Upper lobe of left lung (tissue), 4 donors: ENCODE measurements at regions not wholly inside any gene's neighbourhood (a gene's known extent, or its start where the extent isn't known, plus 50 kb on each side); places are given as distances from the start of the nearest gene placed in this dataset.

Experiments
- CTCF ChIP-seq, 6 experiments: fragments of 450-650 bp in 4 of 6; fragments of 200-600 bp in 2 of 6; sonication (generic) in 2 of 6; IDR thresholded peaks; one replicate each; pipeline ENCODE4 v1.5.1; 2016 to 2019; ENCODE audit warnings: antibody characterized with exemption in 6 of 6
- EP300 ChIP-seq, 4 donors: sonication (generic); formaldehyde crosslinking; IDR thresholded peaks; one replicate each; pipeline ENCODE4 v1.5.1; 2017; ENCODE audit warnings: antibody characterized with exemption in 4 of 4, control low read depth in 2 of 4
- POLR2A ChIP-seq, 4 donors: fragments of 450-650 bp; IDR thresholded peaks; one replicate each; pipeline ENCODE4 v1.5.1; 2016 to 2017; ENCODE audit warnings: antibody characterized with exemption in 4 of 4, mild to moderate bottlenecking in 2 of 4
- POLR2AphosphoS5 ChIP-seq, 2 donors: sonication (generic); formaldehyde crosslinking; IDR thresholded peaks; one replicate each; pipeline ENCODE4 v1.5.1; 2017; ENCODE audit warnings: antibody characterized with exemption in 2 of 2

- TF ChIP-seq CTCF (IDR thresholded peaks at IDR 0.05) (no peak), POLR2AphosphoS5 (IDR thresholded peaks at IDR 0.05) (no peak), EP300 (IDR thresholded peaks at IDR 0.05) (no peak), POLR2A (IDR thresholded peaks at IDR 0.05) (no peak)
Observed at GRCh38 chr10:105643660-105644059, 1002.6 kb downstream of the SORCS3 start.
